Left cardiac atrium (tissue), 4 donors: ENCODE measurements at regions not wholly inside any gene's neighbourhood (a gene's known extent, or its start where the extent isn't known, plus 50 kb on each side); places are given as distances from the start of the nearest gene placed in this dataset.

ENCODE experiments used
- ATAC-seq, 2 donors: fragments of 200-7000 bp; cut with Tn5 transposase; one replicate each; pipeline ENCODE4 v1.9.1; 2020; ENCODE audit warnings: mild to moderate bottlenecking in 2 of 2, moderate library complexity in 2 of 2
- DNase-seq: peaks from one replicate; pipeline ENCODE4 v3.0.0-alpha.2; 2020
- intact Hi-C, 2 donors: fragments of 100-400 bp; cut with DNase I; formaldehyde crosslinking; loops; one replicate each; pipeline versions ENCODE4 v1.14.1 to v1.15.1; 2022 to 2023
- donor health status: DM: no; HTN: yes; CAD: no.
- donor health status: DM: no; HTN: yes; CAD: no; lungs with severe emphysema.
- donor health status: DM: yes; HTN: yes; CAD: no.
- donor health status: Dilated cardiomyopathy.

DNA sequence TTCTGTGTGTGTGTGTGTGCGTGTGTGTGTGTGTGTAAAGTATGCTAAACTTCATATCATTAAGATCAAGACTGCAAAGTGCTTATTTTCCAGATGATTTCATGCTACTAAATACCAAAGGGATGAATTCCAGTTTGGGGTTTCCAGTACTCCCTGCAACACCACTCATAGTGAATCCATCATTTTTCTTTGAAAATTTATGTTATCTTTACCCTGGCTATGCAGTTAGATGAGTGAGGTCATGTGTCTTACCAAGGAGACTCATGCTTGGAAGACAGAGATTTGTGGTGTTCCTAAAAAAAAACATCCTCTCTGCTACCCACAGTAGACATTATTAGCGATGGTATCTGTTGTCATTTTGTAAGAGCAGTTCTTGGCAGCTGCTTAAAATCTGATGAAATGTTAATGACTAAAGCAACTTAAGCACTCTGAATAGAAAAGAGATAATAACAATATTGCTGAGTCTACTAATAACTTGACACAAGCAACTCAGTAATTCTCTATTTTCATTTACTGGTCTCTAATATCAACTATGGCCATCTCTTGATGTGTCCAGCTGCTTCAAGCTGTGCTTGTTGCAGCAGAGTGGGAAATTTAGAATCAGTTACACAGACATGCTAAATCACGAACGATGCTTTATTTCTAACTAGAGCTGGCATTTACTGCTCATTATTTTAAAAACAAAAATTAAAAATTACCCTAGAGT is 1953.0 kb upstream of the IGFBP7 start:
- no peak for ATAC-seq
- no peak for DNase-seq
- intact Hi-C loops: no loop called here

DNA sequence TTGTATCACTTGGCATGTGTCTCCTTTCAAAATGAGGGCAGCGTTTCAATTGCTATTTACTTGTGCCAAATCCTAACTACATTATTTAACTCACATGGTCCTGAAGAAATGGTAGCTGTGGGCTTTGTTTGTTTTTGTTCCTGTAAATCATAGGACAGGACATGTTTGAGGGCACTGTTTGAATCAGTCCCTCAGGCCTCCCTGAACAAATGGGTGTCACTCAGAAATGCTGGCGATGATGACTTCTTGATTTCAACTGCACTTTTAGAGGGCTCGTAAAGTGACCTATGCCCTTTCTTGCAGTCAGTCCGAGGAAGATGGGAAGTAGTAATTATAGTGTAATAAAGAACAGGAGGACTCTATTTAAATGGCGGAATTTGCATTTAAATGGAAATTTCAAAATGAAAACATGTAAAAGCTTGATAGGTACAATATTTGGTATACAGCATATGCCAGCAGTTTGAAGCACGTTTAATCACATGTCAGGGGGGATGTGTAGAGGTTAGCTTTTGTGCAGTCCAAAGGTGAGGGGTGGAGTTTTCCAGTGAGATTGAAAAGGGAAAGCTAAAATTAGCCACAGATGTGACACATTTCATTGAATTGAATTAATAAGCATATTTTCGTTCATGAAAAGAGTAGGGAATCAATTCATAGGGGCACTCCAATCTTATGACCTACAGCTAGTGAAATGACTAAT is 1958.7 kb upstream of the IGFBP7 start:
- ATAC-seq (no peak), DNase-seq (no peak)
- intact Hi-C loops: no loop called here

DNA sequence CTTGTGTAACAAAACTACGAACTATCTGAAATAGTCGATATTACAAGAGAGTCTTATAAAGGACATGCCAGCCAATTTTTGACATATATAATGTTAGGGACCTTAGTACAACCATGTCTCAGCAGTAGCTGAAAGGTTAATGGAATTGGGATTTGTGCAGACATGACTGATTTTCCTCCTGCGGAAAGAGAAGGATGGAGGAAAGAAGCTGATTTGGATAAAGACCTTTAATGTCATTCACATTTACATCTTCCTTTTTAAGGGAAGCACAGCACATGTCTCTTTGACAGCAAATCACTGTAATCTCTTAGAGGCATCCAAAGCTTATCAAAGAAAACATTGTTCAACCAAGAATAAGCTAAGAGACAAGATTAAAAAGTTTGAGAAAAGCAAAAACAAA is 1976.2 kb upstream of the IGFBP7 start:
- intact Hi-C loops: no loop called here
- DNase-seq (no peak), ATAC-seq (no peak)

DNA sequence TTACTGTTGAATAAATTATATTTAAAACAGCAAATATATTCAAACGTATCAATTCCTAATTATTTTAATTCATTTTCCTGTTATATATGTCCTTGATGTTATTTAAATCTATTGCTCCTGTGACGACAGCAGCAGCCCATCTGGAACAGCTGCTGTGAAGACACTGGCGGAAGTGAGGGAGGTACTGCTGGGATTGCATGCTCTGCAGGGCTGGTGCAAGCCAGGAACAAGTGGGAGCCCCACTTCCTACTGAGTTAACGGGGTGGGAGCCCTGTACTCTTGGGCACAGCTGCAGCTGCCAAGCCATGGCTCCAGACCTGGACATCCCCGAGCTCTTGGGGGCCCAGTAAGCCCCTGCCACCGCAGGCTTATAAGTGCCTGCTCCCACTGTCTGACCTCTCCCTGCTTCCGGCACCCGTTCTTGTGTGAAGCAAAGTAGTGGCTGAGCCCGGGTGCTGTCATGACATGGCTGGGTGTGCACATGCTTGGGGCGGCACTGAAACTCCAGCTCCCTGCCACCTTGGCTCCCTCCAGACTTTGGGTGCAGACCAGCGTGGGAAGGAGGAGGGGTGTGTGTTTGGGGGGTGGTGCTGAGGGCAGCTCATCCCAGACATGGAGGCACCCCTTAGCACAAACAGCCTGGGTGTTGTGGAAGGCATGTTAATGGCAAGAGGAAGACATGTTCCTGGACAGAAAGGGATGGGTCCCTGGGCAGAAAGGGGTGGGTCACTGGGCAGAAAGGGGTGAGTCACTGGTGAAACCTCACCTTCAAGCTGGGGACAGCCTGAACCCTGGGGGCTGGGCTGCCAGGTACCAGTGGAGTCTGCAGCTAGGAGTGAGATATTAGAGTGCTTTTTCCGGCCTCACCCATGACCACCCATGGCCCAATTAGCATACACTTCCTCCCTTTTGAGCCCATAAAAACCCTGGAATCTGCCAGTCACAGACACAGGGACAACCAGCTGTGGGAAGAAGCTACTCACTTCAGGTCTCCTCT is 1981.3 kb upstream of the IGFBP7 start:
- no peak for DNase-seq
- intact Hi-C loops: no loop called here
- ATAC-seq: no peak

DNA sequence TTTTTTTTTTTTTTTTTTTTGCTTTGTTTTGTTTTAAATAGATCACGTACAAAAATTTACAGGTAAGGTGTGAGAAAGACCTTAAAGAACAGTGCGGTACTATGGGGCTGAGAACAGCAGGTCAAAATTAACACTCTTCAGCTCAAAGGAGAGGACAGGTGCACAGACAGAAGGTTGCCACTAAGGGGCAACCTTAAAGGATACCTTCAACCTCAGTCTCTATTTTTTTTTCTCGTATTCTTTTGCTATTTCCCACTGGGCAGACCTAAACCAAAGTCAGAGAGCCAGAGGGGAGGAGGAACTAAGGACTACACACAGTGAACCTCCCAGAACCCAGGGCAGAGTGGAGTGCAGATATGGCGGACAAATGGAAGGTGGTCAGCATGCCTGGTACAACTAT is 1984.3 kb upstream of the IGFBP7 start:
- intact Hi-C loops: no loop called here
- ATAC-seq (no peak), DNase-seq (no peak)

DNA sequence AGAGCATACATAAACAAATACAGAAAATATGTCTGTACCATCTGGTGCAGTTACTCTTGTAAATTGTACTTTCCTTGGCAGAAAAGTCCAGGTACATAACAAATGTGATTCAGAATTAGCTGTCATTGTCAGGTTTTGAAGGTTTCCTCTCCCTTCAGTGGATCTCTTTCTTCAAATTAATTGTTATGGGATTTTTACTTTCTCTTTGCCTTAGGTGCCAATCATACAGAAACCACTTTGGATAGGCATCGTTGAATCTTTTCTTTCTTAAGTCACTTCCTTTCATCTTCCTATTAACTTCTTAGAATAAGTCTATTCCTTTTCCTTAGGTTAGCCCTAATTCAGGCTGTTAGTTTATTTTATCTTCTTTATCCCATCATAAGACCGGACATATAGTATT is 1992.1 kb upstream of the IGFBP7 start:
- ATAC-seq (no peak), DNase-seq (no peak)
- intact Hi-C loops: no loop called here

DNA sequence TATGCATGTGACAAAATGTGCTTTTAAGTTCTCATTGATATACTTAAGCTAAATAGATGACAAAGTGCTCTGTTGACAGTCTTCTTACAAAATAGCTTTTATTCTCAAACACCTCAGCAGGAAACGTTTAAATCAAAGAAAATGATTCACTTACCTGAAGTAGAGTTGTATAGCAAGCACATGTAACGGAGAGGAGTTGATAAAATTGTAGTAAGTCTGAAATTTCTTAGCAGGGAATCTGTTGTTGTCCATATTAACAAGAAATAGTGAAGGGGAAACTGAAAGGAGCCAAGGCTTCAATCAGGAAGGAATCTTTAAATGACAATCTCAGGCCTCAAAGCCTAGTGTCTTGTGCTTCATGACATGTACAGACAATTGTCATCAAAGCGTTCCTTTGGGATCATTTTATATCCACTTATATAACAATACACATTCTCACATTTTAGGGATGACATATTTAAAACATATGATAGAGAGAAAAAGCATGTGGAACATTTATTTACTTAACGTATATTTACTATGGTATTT is 2010.2 kb upstream of the IGFBP7 start:
- no peak for DNase-seq
- intact Hi-C loops: no loop called here
- ATAC-seq: no peak

DNA sequence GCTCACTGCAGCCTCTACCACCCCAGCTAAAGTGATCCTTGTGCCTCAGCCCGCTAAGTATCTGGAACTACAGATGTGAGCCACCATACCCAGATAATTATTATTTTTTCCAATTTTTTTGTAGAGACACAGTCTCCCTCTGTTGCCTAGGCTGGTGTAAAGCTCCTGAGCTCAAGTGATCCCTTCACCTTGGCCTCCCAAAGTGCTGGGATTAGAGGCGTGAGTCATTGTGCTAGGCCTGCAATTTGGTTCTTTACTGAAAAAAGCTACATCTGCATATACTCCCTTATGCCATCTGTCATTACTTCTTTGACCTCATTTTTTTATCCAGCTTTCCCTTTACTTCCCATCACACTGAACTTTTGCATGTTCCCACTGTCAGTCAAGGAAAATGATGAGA is 2012.4 kb upstream of the IGFBP7 start:
- DNase-seq (no peak), ATAC-seq (no peak)

DNA sequence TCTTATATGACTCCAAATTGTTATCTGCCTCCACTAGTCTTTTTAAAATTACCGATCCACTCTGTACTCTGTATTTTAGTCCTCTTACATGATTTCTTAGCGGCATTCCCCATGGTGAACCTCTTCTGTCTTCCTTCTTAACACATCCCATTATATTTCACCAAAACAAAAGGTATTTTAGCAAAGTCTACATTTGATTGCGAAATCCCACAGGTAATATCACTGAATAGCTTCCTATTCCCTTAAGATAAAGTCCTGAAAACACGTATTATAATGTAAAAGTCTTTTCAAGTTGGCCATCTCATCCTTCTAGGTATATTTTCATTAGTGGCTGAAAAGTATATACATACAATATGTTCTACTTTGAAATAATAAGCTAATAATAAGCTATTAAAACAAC is 2016.0 kb upstream of the IGFBP7 start:
- intact Hi-C loops: no loop called here
- ATAC-seq (no peak), DNase-seq (no peak)

More for the DNA sequence above, 2012.4 kb upstream of the IGFBP7 start:
- intact Hi-C loops: no loop called here

DNA sequence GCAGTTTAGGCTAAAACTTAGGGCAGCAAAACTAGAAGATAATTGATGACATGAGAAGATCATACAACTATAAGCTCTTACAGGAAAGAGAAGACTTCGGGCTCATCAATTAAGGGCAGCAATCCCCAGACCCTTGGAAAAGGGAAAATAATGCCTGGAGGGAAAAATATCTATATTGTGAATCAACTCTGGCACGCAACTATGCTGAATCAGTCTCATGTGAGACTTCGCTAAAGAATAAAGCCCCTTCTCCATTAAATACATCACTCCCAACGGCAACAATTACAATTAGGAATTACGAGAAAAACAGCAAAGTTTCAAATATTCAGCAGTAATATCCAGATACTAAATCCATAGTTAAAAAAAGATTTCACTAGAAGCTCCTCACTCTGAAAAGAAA is 2016.8 kb upstream of the IGFBP7 start:
- intact Hi-C loops: no loop called here
- no peak for DNase-seq
- ATAC-seq: no peak

DNA sequence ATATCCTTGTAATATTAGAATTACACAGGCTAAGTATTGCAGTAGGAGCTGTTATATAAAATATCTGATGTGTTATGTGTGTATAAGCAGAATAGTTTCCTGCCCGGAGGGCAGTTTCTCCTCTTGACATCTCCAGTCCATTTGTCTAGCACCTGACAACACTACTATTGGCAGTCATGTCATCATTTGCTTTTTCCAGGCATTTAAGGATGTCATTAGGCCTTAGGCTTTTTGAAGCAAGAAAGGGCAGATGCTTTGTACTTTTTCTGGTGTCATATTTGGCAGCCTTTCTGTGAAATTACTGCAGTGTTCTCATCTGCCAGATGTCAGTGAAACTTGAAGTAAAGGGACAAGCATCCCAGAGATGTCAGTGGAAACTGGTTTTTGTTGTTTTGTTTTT is 2017.6 kb upstream of the IGFBP7 start:
- DNase-seq (no peak), ATAC-seq (no peak)
- intact Hi-C loops: no loop called here

DNA sequence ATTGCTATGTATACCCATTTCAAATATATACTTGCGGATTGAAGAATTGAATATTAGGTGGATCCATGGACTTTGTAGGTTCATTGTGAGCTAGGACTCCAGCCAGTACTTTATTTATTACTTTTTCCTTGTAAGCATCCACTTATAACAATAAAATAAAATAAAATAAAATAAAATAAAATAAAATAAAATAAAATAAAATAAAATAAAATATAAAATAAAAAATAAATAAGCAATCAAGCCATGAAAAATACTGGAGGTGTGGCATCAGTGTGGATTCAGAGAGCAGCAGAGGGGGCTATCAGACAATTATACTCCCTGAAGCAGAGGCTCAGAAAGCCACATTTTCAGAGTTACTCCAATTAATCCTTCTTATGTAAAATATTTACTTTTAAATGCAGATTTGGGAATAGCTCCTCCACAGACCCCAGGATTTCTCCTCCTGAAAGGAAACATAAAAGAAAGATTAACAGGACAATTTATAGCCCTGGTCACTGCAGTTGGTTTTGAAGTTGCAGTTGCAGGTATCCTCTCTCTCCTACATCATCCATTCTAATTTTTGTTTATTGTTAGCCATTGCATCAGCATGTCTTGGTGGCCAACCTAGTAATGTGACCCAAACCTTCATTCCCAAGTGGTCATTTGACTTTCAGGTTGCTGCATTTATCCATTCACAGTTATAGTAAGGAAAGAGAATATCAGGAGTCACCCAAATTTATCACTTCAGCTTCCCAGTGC is 2025.2 kb upstream of the IGFBP7 start:
- intact Hi-C loops: no loop called here
- no peak for DNase-seq
- ATAC-seq: no peak

DNA sequence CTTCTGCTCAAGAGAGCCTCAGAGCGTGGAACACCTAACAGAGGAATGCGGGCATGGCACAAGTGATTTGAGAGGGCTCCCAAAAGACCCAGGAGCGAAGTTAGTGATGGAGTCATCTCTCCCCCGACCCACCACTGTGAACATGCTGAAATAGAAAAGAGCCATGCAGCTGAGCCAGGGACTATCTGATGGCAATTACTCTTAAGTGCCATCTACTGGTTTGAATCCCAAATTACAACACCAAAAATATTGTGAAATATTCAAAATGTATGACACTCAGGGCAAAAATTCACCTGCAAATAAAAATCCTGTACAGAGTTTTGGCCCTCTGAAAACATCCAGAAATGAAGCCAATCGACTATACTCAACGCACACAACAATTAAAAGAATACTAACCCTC is 2038.9 kb upstream of the ADGRL3 start:
- DNase-seq: no peak
- ATAC-seq: no peak
- intact Hi-C loops: no loop called here

DNA sequence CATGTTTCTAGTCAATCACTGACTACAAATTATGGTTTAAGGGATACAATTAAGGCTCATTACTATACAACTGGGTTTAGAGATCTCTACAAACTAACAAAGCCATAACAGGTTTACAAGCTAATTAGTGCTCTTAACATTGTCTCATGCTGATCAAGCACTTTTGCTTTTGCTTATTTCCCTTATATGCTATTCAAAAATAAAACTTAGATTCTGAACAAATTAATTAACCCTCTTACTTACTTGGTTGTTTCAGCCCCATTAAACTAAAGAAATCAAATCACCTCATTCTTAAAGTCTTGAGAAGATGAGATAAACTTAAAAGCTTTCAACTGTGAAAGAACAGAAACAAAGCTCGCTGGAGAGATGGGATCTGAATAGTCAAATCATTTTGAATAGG is 2024.5 kb upstream of the ADGRL3 start:
- intact Hi-C loops: no loop called here

DNA sequence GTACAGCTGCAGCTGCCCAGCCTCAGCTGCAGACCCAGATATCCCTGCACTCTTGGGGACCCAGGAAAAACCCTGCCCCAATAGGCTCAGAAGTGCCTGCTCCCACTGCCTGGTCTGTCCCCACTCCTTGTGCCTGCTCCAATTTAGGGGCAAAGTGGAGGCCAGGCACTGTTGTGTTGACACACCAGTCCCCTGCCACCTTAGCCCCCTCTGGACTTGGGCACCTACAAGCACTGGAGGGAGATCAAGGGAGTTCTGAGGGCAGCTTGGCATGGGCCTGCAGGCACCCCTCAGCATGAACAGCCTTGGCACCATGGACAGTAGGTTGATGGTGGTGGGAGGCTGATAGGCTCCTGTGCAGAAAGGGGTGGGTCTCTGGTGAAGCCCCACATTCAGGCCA is 2020.8 kb upstream of the ADGRL3 start:
- intact Hi-C loops: no loop called here
- DNase-seq (no peak), ATAC-seq (no peak)

More for the DNA sequence above, 2024.5 kb upstream of the ADGRL3 start:
- DNase-seq: no peak
- ATAC-seq: no peak

DNA sequence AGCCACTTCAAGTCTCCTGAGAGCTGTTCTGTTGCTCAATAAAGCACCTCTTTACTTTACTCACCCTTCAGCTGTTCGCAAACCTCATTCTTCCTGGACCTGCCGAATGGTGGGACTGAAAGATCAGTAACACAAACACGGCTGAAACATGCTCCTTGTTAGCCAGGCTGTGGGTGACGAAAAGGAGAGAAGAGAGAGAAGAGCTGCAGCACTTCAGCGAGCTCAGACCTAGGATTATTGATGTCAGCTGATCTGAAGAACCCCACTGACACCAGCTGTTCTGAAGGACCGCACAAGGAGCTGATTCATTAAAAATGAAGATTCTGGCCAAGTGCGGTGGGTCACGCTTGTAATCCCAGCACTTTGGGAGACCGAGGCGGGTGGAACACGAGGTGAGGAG is 2020.0 kb upstream of the ADGRL3 start:
- intact Hi-C loops: no loop called here
- DNase-seq (no peak), ATAC-seq (no peak)

DNA sequence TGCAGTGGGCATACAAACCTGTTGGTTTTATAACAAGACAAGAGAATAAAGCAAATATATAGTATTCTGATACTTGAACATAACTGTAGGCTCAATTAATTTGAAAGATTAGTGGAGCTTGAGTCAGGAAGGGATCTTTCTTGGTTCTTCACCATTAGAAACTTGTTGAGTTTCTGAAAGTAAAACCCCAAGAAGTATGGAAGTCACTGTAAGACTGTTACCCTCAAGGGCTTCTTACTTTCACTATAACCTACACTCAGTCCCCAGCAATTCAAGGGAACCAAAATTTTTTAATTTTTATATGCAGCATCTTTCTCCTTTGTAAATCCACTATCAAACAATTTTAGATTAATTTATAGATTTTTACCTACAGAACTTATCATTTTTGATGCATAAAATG is 2019.2 kb upstream of the ADGRL3 start:
- ATAC-seq: no peak
- intact Hi-C loops: no loop called here
- DNase-seq: no peak

DNA sequence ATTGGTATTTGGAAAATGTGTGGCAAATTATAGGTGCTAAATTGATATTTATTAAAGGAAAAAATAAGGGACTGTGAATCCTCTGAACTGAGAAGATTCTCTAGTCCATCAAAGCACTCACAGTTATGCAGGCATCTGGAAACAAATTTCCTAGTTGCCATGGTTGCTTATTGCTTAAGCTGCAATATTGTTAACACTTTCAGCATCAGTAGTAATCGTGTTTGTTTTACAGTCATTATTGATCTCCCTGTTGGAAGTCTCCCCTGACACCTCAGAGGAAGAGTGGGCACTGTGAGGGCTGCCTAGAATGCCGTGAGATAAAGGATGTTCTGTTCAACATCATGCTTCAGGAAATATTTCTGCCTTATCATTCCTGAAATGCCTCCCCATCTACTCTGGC is 2004.3 kb upstream of the ADGRL3 start:
- DNase-seq (no peak), ATAC-seq (no peak)
- intact Hi-C loops: no loop called here

DNA sequence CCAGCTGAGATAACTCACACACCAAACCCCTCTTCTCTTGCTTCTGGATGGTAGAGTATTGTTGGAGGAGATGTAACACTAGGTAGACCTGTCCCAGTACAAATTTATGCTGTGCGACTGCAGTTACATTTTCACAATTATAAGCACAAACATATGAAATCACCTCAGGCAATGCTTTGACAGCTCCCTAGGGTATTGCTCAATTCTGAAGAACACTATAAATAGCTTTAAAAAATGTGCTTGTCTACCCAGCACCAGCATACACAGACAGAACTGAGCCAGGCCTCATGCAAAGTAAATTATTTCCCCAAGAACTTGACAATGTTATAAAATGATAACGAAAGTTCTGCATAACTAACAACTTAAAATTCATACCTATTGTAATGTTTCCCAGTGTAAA is 1999.1 kb upstream of the ADGRL3 start:
- DNase-seq: no peak
- ATAC-seq: peak in 1 of 2 donors; percentile 65
- intact Hi-C loops: no loop called here
